Loucy (cell line): ENCODE measurements at regions not wholly inside any gene's neighbourhood (a gene's known extent, or its start where the extent isn't known, plus 50 kb on each side); places are given as distances from the start of the nearest gene placed in this dataset.

Experiments
- CTCF ChIP-seq: fragments of 200-600 bp; sonication (generic); conservative IDR thresholded peaks from 2 replicates; pipeline ENCODE4 v1.5.1; 2014; ENCODE audit warnings: mild to moderate bottlenecking, antibody characterized with exemption, low read length
- EZH2phosphoT487 ChIP-seq: fragments of 200-600 bp; IDR thresholded peaks from 2 replicates; pipeline ENCODE4 v1.6.1; 2018; ENCODE audit warnings: antibody characterized with exemption, mild to moderate bottlenecking, moderate library complexity, borderline replicate concordance

GRCh38 chr7:70893422-70893821, 238.5 kb upstream of the GALNT17 start:
- no peak for TF ChIP-seq CTCF
- no peak for TF ChIP-seq EZH2phosphoT487
